ENCODE measurements at regions not wholly inside any gene's neighbourhood (a gene's known extent, or its start where the extent isn't known, plus 50 kb on each side); places are given as distances from the start of the nearest gene placed in this dataset.

DNA sequence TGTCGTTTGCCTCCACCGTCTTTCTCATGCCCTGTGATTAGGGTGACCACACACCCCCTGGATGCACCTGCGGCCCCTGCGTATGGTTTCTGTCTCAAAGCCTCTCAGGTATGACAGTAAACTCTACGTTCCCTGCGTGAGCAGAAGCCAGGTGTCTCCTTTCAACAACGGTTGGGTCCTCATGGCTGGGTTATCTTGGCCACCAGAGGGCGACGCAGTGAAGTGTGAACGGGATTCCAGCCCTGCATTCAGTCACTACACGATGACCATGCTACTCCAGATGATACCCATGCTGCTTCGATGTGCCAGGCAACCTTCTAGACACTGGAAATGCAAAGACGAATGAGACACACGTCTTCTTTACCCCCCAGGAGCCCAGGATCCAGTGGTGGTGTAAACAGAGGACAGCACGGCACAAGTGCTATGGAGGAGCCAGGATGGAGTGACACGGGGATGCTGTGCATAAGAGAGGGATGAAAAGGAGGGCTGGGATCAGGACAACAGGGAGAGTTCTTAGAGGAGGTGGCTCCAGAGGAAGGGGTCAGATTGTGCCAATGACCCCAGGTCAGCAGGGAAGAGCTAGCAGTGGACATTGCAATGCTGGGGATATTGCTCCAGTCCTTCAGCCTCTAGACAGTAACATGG is 228.1 kb upstream of the PFKP start:
- TF ChIP-seq POLR2AphosphoS5 (IDR thresholded peaks at IDR 0.05; ENCODE audit: low read depth, low read length) (no peak), TAF1 (IDR thresholded peaks at IDR 0.05; ENCODE audit: borderline replicate concordance, low read depth, low read length) (no peak)

Data from GM12892 (cell line).